HG02943 (cell line): ENCODE measurements at regions not wholly inside any gene's neighbourhood (a gene's known extent, or its start where the extent isn't known, plus 50 kb on each side); places are given as distances from the start of the nearest gene placed in this dataset.
"Not testable (repeated sequence)": the region's sequence is repeated elsewhere in the genome, so short reads cannot be mapped to it uniquely, and the experiment has no call there.

Experiments
- ATAC-seq: cut with Tn5 transposase; IDR thresholded peaks from one replicate; pipeline ENCODE4 v1.9.1; 2021; ENCODE audit warnings: mild to moderate bottlenecking, low read depth, moderate library complexity; ENCODE audit not compliant: unreplicated experiment

GRCh38 chr4:179307297-179308136, 1865.3 kb upstream of the AGA start:
- ATAC-seq: no peak

DNA sequence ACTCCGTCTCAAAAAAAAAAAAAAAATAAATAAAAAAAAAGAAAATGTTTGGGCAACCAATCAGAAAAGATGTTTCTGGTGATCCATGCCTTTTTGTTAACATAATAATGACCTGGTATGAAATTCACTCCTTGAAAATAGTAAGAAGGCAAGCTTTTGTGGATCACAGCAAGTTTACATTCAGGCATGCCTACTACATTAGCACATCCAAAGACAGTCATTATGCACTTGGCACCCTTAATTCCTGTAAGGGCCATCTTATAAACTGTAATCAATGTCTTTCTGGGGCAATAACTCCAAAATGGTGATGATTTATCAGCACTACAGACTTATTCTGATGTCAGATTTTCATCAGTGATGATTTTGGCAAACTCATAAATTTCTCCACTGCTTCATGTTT, 1871.6 kb upstream of the AGA start:
- no peak for ATAC-seq

- no peak for ATAC-seq
Observed at GRCh38 chr4:179325181-179325580, 1882.9 kb upstream of the AGA start.

DNA sequence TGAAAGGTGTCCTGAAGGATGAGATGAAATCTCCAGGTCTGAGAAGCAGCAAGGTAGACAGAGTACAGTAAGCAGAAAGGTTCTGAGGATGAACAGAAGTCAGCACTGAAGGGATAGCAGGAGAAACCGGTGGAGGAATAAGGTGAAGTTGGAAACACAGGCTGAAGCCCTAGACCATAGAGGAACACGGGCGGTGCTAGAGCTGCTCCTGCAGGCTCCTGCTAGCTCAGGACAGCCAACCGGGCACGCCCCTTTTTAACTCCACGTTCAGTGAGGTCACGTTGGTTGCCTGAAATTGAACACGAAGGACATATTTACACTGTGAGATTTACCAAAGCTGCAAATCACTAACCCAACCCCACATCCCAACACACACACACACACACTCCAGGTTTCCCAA, 1886.4 kb upstream of the AGA start:
- ATAC-seq: no peak

DNA sequence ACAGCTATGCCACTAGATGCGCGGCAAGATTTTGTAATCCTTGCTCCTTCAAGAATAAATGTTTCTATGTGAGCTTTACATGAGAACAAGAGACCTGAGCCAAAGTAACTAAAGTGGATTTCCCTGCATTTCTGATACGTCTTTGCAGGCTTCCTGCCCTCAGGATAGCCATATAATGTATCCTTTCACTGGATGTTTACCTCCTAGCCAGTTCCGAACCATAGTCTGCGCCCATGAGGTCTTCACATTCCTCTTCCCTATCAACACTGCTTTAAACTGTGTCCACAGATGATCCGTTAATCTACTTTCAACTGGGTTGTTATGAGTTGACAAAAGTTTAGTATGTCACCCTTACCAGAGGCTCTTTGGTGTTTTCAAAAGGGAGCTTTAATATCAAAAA, 1889.1 kb upstream of the AGA start:
- no peak for ATAC-seq

DNA sequence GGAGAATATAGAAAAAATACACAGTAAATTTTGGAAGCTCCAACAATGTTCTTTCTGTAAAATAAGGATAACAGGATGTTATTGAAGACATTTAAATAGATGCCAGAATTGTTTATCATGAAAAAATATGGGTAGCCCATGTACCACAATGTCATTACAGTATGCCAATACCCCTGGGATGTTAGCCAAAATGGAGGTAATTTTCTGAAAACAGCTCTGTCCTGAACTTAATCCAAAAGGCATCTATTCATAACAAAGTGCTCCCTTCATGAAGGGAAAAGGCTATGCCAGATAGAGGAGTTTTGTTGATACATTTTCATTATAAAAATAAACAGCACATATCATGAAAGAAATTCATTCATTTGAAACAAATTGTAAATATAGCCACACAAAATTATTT, 1902.6 kb upstream of the AGA start:
- ATAC-seq: no peak

DNA sequence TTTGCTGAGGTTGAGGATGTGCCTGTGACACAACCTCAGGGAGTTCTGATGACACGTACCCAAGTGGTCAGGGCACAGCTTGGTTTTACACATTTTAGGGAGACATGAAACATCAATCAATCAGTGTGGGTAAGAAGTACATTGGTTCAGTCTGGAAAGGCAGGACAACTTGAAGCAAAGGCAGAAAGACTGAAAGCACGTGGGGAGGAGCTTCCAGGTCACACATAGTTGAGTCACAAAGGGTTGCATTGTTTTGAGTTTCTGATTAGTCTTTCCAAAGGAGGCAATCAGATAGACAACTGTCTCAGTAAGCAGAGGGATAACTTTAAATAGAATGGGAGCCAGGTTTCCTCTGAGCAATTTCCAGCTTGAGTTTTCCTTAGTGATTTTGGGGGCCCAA, 1910.0 kb upstream of the AGA start:
- no peak for ATAC-seq

DNA sequence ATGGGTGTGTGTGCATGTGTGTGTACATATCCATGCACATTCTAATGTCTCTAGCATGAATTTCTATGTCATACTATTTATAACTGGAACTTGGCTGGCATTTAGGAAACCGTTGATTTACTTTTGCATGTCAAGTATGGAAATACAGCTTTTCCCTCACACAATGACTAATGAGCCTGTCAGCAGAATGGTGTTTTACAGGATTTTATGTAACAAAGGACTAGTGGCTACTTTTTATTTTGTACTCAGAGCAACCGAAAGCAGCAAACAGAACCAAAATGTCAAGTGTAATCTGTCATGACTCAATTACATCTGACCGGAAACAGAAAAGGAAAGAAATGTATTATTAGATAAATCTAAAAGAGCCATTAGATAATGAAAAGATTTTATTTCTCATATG, 1911.5 kb upstream of the AGA start:
- no peak for ATAC-seq

- ATAC-seq: no peak
Observed at GRCh38 chr4:179361978-179362486, 1919.8 kb upstream of the AGA start.

DNA sequence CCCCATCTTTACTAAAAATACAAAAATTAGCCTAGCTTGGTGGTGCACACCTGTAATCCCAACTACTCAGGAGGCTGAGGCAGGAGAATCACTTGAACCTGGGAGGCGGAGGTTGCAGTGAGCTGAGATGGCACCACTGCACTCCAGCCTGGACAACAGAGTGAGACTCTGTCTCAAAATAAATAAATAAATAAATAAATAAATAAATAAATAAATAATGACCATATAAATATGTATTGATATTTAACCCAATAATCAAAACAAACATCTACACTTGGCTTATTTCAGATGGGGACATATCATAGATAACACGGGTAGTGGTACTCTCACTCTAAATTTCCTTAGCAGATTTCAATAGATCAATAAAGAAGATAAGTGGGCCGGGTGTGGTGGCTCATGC, 1923.7 kb upstream of the AGA start:
- not testable (repeated sequence) for ATAC-seq

- no peak for ATAC-seq
Observed at GRCh38 chr4:179372242-179372641, 1930.0 kb upstream of the AGA start.

- no peak for ATAC-seq
Observed at GRCh38 chr4:179372746-179373145, 1930.5 kb upstream of the AGA start.

- not testable (repeated sequence) for ATAC-seq
Observed at GRCh38 chr4:179378847-179379246, 1936.6 kb upstream of the AGA start.

DNA sequence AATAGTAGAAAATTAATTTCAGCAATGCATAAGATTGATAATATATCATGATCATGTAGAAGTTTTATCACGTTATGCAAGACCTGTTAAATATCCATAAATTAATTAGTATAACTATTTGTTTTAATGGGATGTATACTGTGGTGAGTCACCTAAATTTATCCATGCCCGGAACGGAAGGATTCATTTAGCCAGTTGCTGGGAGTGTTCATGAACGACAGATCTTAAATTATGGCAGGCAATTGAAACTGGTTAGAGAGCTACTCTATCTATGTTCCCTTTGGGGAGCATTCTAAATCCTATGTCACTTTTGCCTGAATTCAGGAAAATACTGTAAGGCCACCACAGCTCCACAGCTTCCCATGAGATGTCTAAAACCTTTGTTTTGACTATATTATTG, 1950.5 kb upstream of the AGA start:
- no peak for ATAC-seq

GRCh38 chr4:179398414-179398813, 1956.2 kb upstream of the AGA start:
- ATAC-seq: no peak

DNA sequence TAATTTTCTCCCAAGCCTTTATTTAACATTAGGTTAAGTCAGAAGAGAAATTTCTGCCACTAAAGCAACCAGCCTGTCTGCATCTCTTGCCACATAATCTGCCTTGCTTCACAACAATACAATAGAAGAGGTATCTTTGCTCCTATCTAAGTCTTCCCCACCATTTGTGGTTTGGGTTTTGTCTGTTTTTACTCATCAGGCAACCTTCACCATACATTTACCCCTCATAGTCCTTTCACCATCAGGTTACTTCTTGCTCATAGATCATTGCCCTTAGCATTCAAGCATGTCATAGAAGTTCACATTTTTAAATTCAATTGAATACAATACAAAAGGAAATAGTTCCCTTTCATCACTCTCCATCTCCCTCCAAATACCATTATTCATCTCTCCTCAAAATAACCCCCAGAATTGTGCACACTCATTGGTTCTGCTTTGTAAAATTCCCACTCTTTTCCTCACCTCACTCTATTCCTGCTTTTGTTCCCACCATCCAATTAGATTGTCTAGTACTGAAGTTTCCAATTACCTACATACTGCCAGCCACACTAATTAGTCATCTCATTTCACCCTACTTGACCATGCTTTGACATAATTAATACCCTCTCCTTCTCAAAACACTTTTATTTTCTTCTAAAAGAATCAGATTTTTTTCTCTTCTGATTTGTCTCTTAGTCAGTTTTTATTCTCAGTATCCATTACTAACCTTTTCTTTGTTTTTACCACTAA, 1957.0 kb upstream of the AGA start:
- ATAC-seq: no peak

DNA sequence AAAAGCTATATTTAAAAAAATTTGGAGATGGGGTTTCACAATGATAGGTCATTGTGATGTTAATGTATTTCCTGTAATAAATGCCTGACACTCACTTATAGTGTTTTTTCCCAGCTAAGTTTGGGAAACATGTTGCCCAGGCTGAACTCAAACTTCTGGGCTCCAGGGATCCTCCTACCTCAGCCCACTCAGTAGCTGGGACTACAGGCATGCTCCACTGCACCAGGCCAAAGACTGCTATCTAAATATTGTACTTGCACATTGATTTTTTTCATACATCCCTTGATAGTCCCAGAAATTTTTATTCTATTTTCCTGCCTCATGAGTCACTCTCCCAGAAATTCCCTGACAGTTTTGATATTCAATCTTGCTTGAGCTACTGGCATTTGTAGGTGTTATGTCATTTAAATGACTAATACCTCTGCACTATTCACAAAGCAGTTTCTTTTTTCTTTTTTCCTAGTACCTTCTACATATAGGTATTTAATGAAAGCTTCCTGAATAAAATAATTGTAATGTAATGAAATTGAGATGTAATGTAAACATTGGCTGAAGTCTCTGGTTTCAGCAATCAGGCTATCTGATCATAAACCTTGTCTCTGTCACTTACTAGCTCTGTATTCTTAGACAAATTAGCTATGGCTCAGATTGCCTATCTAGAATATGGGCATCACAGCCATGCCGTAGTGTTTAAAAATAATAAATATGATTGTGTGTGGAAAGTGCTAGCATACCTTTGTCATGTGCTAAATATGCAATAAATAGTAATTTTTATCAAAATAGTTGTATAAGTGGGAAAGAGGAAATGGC, 1973.0 kb upstream of the AGA start:
- no peak for ATAC-seq

- ATAC-seq: no peak
Observed at GRCh38 chr4:179415847-179416223, 1973.6 kb upstream of the AGA start.

DNA sequence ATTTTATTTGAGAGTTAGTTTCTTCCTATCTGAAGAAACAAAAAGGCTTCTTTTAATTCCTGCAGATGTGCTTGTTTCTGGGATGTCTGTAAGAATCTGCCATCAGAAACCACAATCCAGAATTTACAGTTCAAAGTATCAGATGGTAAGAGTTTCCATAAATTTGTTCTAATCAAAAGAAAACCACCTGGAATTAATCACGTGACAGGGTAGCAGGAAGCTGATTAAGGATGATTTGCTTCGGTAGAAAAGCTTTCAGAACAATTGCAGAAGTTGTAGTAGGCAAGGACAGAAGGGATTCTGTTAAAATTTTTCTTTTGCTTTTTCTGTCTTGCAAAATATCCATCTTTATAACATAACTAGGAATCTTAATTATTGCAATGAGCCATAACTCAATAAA, 1975.1 kb upstream of the AGA start:
- no peak for ATAC-seq

GRCh38 chr4:179437962-179438361, 1995.7 kb upstream of the AGA start:
- ATAC-seq: no peak

DNA sequence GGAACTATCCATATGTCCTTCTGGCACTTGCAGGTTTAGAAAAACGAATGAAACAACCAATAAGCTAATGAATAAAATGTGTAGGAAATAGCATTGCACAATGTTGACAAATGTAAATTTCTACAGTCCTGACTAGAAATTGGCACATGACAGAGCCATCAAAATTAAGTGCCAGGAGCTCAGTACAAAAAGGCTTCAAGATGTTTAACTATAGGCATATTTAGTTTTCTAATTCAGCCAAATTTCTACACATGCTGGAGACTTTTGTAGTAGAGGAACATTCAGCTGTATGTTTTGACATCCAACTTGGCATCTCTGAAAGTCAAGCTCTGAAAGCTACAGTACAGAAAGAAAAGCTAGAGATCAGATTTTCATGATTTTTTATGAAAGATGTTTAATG, 1999.4 kb upstream of the AGA start:
- no peak for ATAC-seq
